CD4-positive, alpha-beta T cell treated with Interleukin-21 for 1 hour (primary cell): ENCODE measurements at regions not wholly inside any gene's neighbourhood (a gene's known extent, or its start where the extent isn't known, plus 50 kb on each side); places are given as distances from the start of the nearest gene placed in this dataset.
"Not testable (repeated sequence)": the region's sequence is repeated elsewhere in the genome, so short reads cannot be mapped to it uniquely, and the experiment has no call there.

ENCODE experiments used
- DNase-seq: peaks from one replicate; pipeline ENCODE4 v3.0.0-alpha.2; 2020

GRCh38 chr18:60060026-60060425 lies 160.2 kb downstream of the PMAIP1 start:
- no peak for DNase-seq

GRCh38 chr18:60059216-60059615 lies 159.4 kb downstream of the PMAIP1 start:
- DNase-seq: no peak

GRCh38 chr18:60053747-60054304 lies 154.0 kb downstream of the PMAIP1 start:
- no peak for DNase-seq

GRCh38 chr18:60050821-60051220 lies 151.0 kb downstream of the PMAIP1 start:
- DNase-seq: no peak

- DNase-seq: no peak
Observed at GRCh38 chr18:60049172-60049571, 149.4 kb downstream of the PMAIP1 start.

- no peak for DNase-seq
Observed at GRCh38 chr18:60047556-60047955, 147.8 kb downstream of the PMAIP1 start.

GRCh38 chr18:60044290-60045006 lies 144.7 kb downstream of the PMAIP1 start:
- DNase-seq: no peak

GRCh38 chr18:60040971-60041370 lies 141.2 kb downstream of the PMAIP1 start:
- DNase-seq: no peak

GRCh38 chr18:60038731-60039130 lies 138.9 kb downstream of the PMAIP1 start:
- no peak for DNase-seq

GRCh38 chr18:60027397-60027796 lies 127.6 kb downstream of the PMAIP1 start:
- no peak for DNase-seq

GRCh38 chr18:60024857-60025256 lies 125.1 kb downstream of the PMAIP1 start:
- no peak for DNase-seq

- no peak for DNase-seq
Observed at GRCh38 chr18:60024345-60024744, 124.5 kb downstream of the PMAIP1 start.

- no peak for DNase-seq
Observed at GRCh38 chr18:60022671-60023276, 123.0 kb downstream of the PMAIP1 start.

GRCh38 chr18:60021556-60021955 lies 121.8 kb downstream of the PMAIP1 start:
- no peak for DNase-seq

- no peak for DNase-seq
Observed at GRCh38 chr18:60020107-60020925, 120.5 kb downstream of the PMAIP1 start.

GRCh38 chr18:60019463-60019840 lies 119.7 kb downstream of the PMAIP1 start:
- DNase-seq: no peak

- no peak for DNase-seq
Observed at GRCh38 chr18:60018618-60019462, 119.0 kb downstream of the PMAIP1 start.

- not testable (repeated sequence) for DNase-seq
Observed at GRCh38 chr18:60018134-60018533, 118.3 kb downstream of the PMAIP1 start.

GRCh38 chr18:60017371-60017770 lies 117.6 kb downstream of the PMAIP1 start:
- no peak for DNase-seq

GRCh38 chr18:60015826-60016225 lies 116.0 kb downstream of the PMAIP1 start:
- DNase-seq: not testable (repeated sequence)

GRCh38 chr18:60013148-60013547 lies 113.4 kb downstream of the PMAIP1 start:
- DNase-seq: not testable (repeated sequence)

- no peak for DNase-seq
Observed at GRCh38 chr18:60010984-60011383, 111.2 kb downstream of the PMAIP1 start.

GRCh38 chr18:60010513-60010912 lies 110.7 kb downstream of the PMAIP1 start:
- no peak for DNase-seq
